ENCODE measurements at regions not wholly inside any gene's neighbourhood (a gene's known extent, or its start where the extent isn't known, plus 50 kb on each side); places are given as distances from the start of the nearest gene placed in this dataset.

- WGBS, 2 experiments (ENCODE audit: insufficient coverage in 1 of 2, insufficient read length in 1 of 2), result 86 to 95% methylated on average over 4 to 5 of the region's 5 CpGs
- no peak overlapping the region for H3K27ac ChIP-seq (ENCODE audit: low read depth, low read length)
- H3K36me3 Mint-ChIP-seq (ENCODE audit: low read depth), result peaks cover 18% of the 10 kb centered on the region
Measured at GRCh38 chr14:89586258-89587135, 169.5 kb upstream of the FOXN3 start.

GRCh38 chr14:89578156-89578555 lies 161.1 kb upstream of the FOXN3 start:
- Mint-ChIP-seq H3K36me3 (ENCODE audit: low read depth) (peaks cover 8% of the 10 kb centered on the region), H3K4me3 (no peak overlapping the region), H3K27ac (no peak overlapping the region), H3K9me3 (no peaks in the 10 kb centered on the region), H3K27me3 (ENCODE audit: insufficient read depth) (no peaks in the 10 kb centered on the region), H3K4me1 (peaks cover 46% of the 10 kb centered on the region)
- WGBS, 2 experiments (ENCODE audit: insufficient coverage in 1 of 2, insufficient read length in 1 of 2), result 82 to 91% methylated on average over 4 of the region's 4 CpGs
- Histone ChIP-seq H3K9me3 (ENCODE audit: control insufficient read depth, low read length) (no peaks in the 10 kb centered on the region), H3K27me3 (ENCODE audit: control insufficient read depth, insufficient read depth, low read length, poor library complexity, severe bottlenecking) (no peaks in the 10 kb centered on the region), H3K4me3 (ENCODE audit: low read length) (no peak overlapping the region), H3K36me3 (ENCODE audit: control insufficient read depth, insufficient read depth, low read length) (no peaks in the 10 kb centered on the region), H3K4me1 (ENCODE audit: control insufficient read depth, insufficient read depth, low read length) (no peaks in the 10 kb centered on the region), H3K27ac (ENCODE audit: low read depth, low read length) (no peak overlapping the region), H3K9ac (ENCODE audit: extremely low read depth, low read length, poor library complexity, severe bottlenecking) (no peak overlapping the region)
- DNase-seq, result no peak
- no peak for TF ChIP-seq CTCF (conservative IDR thresholded peaks at IDR 0.05)

More at GRCh38 chr14:89586258-89587135, 169.5 kb upstream of the FOXN3 start:
- H3K27me3 Mint-ChIP-seq (ENCODE audit: insufficient read depth), result no peaks in the 10 kb centered on the region
- H3K4me3 ChIP-seq (ENCODE audit: low read length), result no peak overlapping the region
- peaks cover 18% of the 10 kb centered on the region for H3K4me1 Mint-ChIP-seq
- H3K9ac ChIP-seq (ENCODE audit: extremely low read depth, low read length, poor library complexity, severe bottlenecking), result no peak overlapping the region
- DNase-seq, result no peak
- H3K36me3 ChIP-seq (ENCODE audit: control insufficient read depth, insufficient read depth, low read length), result no peaks in the 10 kb centered on the region
- no peak overlapping the region for H3K4me3 Mint-ChIP-seq
- H3K27ac Mint-ChIP-seq, result no peak overlapping the region
- no peaks in the 10 kb centered on the region for H3K27me3 ChIP-seq (ENCODE audit: control insufficient read depth, insufficient read depth, low read length, poor library complexity, severe bottlenecking)
- H3K9me3 Mint-ChIP-seq, result peaks cover 9% of the 10 kb centered on the region
- no peaks in the 10 kb centered on the region for H3K4me1 ChIP-seq (ENCODE audit: control insufficient read depth, insufficient read depth, low read length)
- no peak for TF ChIP-seq CTCF (conservative IDR thresholded peaks at IDR 0.05)
- no peaks in the 10 kb centered on the region for H3K9me3 ChIP-seq (ENCODE audit: control insufficient read depth, low read length)

- Histone ChIP-seq H3K9ac (ENCODE audit: extremely low read depth, low read length, poor library complexity, severe bottlenecking) (no peak overlapping the region), H3K27me3 (ENCODE audit: control insufficient read depth, insufficient read depth, low read length, poor library complexity, severe bottlenecking) (no peaks in the 10 kb centered on the region), H3K4me3 (ENCODE audit: low read length) (peak overlapping the region; percentile 57), H3K36me3 (ENCODE audit: control insufficient read depth, insufficient read depth, low read length) (no peaks in the 10 kb centered on the region), H3K4me1 (ENCODE audit: control insufficient read depth, insufficient read depth, low read length) (no peaks in the 10 kb centered on the region), H3K9me3 (ENCODE audit: control insufficient read depth, low read length) (no peaks in the 10 kb centered on the region), H3K27ac (ENCODE audit: low read depth, low read length) (no peak overlapping the region)
- Mint-ChIP-seq H3K4me1 (peaks cover 46% of the 10 kb centered on the region), H3K9me3 (no peaks in the 10 kb centered on the region), H3K27ac (peak overlapping the region; percentile 84), H3K27me3 (ENCODE audit: insufficient read depth) (no peaks in the 10 kb centered on the region), H3K4me3 (peak overlapping the region; percentile 25), H3K36me3 (ENCODE audit: low read depth) (peaks cover 6% of the 10 kb centered on the region)
- peak; percentile 78 for DNase-seq
- WGBS, 2 experiments (ENCODE audit: insufficient coverage in 1 of 2, insufficient read length in 1 of 2), result 33 to 61% methylated on average over 2 to 8 of the region's 8 CpGs
- TF ChIP-seq CTCF (conservative IDR thresholded peaks at IDR 0.05), result no peak
Measured at GRCh38 chr14:89576960-89577359, 159.9 kb upstream of the FOXN3 start.
